Parathyroid adenoma (tissue), 2 donors: ENCODE measurements at regions not wholly inside any gene's neighbourhood (a gene's known extent, or its start where the extent isn't known, plus 50 kb on each side); places are given as distances from the start of the nearest gene placed in this dataset.

ENCODE experiments used
- H2AFZ ChIP-seq: fragments of 300-600 bp; sonication (generic); one replicate; pipeline ENCODE4 v1.7.0; 2017; ENCODE audit warnings: antibody characterized with exemption, mild to moderate bottlenecking
- H3K27ac ChIP-seq: fragments of 300-600 bp; sonication (generic); one replicate; pipeline ENCODE4 v1.7.0; 2017
- H3K27me3 ChIP-seq: fragments of 300-600 bp; sonication (generic); one replicate; pipeline ENCODE4 v1.7.0; 2017; ENCODE audit warnings: low read length; ENCODE audit not compliant: control insufficient read depth, insufficient read depth
- H3K36me3 ChIP-seq: fragments of 300-600 bp; sonication (generic); one replicate; pipeline ENCODE4 v1.7.0; 2017; ENCODE audit warnings: low read length; ENCODE audit not compliant: control insufficient read depth, insufficient read depth
- H3K4me1 ChIP-seq: fragments of 300-600 bp; sonication (generic); one replicate; pipeline ENCODE4 v1.7.0; 2017; ENCODE audit warnings: control low read depth
- H3K4me2 ChIP-seq: fragments of 300-600 bp; sonication (generic); one replicate; pipeline ENCODE4 v1.7.0; 2017; ENCODE audit warnings: low read length
- H3K4me3 ChIP-seq: fragments of 300-600 bp; sonication (generic); one replicate; pipeline ENCODE4 v1.7.0; 2017; ENCODE audit warnings: low read depth, low read length
- H3K79me2 ChIP-seq: fragments of 300-600 bp; sonication (generic); one replicate; pipeline ENCODE4 v1.7.0; 2017; ENCODE audit warnings: control low read depth
- H3K9ac ChIP-seq: fragments of 300-600 bp; sonication (generic); one replicate; pipeline ENCODE4 v1.7.0; 2017; ENCODE audit warnings: mild to moderate bottlenecking
- H3K9me3 ChIP-seq: fragments of 300-600 bp; sonication (generic); one replicate; pipeline ENCODE4 v1.7.0; 2017; ENCODE audit warnings: low read length; ENCODE audit not compliant: control insufficient read depth
- TF ChIP-seq, protein P1 (sequence below): fragments of 300-600 bp; sonication (generic); IDR thresholded peaks from one replicate; pipeline ENCODE4 v1.7.0; 2017; ENCODE audit warnings: antibody characterized with exemption, mild to moderate bottlenecking
- donor health status: primary hyperparathyroidism.

GRCh38 chr11:95451261-95451660 lies 220.3 kb upstream of the SESN3 start:
- no peak overlapping the region for H2AFZ ChIP-seq
- no peaks in the 10 kb centered on the region for H3K79me2 ChIP-seq
- H3K36me3 ChIP-seq: no peaks in the 10 kb centered on the region
- no peaks in the 10 kb centered on the region for H3K27me3 ChIP-seq
- H3K4me1 ChIP-seq: peaks cover 3% of the 10 kb centered on the region
- H3K9me3 ChIP-seq: no peaks in the 10 kb centered on the region
- no peak overlapping the region for H3K4me3 ChIP-seq
- no peak overlapping the region for H3K27ac ChIP-seq
- H3K4me2 ChIP-seq: no peak overlapping the region
- TF ChIP-seq, protein P1, sequence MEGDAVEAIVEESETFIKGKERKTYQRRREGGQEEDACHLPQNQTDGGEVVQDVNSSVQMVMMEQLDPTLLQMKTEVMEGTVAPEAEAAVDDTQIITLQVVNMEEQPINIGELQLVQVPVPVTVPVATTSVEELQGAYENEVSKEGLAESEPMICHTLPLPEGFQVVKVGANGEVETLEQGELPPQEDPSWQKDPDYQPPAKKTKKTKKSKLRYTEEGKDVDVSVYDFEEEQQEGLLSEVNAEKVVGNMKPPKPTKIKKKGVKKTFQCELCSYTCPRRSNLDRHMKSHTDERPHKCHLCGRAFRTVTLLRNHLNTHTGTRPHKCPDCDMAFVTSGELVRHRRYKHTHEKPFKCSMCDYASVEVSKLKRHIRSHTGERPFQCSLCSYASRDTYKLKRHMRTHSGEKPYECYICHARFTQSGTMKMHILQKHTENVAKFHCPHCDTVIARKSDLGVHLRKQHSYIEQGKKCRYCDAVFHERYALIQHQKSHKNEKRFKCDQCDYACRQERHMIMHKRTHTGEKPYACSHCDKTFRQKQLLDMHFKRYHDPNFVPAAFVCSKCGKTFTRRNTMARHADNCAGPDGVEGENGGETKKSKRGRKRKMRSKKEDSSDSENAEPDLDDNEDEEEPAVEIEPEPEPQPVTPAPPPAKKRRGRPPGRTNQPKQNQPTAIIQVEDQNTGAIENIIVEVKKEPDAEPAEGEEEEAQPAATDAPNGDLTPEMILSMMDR: no peak
- H3K9ac ChIP-seq: no peak overlapping the region

GRCh38 chr11:95450547-95451123 lies 219.6 kb upstream of the SESN3 start:
- no peak overlapping the region for H3K4me3 ChIP-seq
- H3K4me1 ChIP-seq: peaks cover 3% of the 10 kb centered on the region
- no peaks in the 10 kb centered on the region for H3K9me3 ChIP-seq
- no peaks in the 10 kb centered on the region for H3K36me3 ChIP-seq
- no peak overlapping the region for H2AFZ ChIP-seq
- no peak overlapping the region for H3K27ac ChIP-seq
- H3K27me3 ChIP-seq: no peaks in the 10 kb centered on the region
- no peak overlapping the region for H3K9ac ChIP-seq
- H3K79me2 ChIP-seq: no peaks in the 10 kb centered on the region
- TF ChIP-seq, protein P1: no peak
- no peak overlapping the region for H3K4me2 ChIP-seq

DNA sequence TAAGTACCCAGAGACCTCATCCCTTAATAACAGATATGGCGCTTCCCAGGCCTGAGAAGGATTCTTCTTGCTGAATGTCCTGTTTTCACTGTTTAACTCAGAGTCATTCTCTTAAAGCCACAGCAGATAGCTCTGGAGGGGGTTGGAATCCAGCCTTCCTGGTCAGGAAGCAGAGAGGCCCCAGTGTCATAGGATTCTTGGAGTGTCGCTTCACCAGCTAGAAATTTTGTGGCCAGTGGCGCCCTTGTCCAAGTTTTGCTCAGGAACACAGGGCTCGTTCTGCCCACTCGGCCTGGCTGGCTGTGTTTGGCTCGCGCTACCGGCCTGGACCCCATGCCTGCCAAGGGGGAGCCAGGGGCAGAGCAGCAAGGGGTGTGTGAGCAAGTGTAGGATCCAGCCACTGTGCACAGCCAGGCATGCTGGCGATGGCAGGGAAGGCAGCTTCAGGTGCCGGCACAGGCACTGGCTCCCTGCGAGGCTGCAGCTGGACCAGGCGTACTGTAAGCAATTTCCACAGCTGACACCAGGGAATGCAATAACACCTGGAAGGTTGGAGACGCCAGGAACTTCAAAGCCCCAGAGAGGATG lies 214.8 kb upstream of the SESN3 start:
- Histone ChIP-seq H3K4me2 (no peak overlapping the region), H3K9ac (no peak overlapping the region), H3K27me3 (no peaks in the 10 kb centered on the region), H3K4me1 (no peaks in the 10 kb centered on the region), H3K36me3 (no peaks in the 10 kb centered on the region), H3K9me3 (no peaks in the 10 kb centered on the region), H3K4me3 (no peak overlapping the region), H3K79me2 (no peaks in the 10 kb centered on the region), H2AFZ (no peak overlapping the region), H3K27ac (no peak overlapping the region)
- TF ChIP-seq, protein P1: no peak

DNA sequence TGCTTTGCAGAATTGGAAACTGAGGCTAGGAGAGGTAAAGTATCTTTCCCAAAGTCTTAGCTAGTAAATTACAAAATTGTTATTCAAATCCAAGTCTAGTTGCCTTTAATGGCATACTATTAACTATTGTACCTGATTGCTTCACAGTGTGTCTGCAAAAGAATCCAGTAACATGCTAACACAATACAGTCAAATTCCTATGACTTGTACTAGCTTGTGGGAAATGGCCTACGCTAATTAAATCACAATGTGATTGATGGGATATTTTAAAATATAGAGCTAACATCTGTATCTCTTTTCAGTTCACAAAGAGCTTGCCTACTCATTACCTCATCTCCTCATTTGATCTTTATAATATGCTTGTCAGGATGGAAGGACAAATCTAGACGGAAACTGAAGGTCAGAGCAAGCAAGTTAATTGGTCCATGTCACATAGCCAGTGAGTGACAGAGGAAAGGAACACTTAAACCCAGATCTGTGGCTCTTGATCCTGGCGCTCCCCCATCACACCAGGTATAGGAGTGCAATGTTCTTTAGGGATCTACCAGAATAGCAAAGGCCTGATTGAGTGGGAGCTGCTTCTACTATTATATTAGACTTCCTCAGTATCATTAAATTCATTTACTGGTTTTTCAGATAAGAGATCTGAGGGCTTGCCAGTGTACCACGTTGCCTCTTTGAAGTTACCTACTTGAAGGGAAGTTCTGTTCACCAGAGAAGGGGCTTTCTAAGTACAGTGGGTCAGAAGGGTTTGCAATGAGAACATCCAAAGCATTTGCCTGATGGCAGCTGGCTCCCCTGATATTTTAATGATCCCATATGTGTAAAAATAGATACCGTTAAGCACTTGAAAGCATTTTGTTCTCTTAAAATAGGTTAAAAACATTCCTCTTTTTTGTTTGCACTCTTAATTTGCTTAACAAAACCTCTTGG lies 213.6 kb upstream of the SESN3 start:
- H3K36me3 ChIP-seq: no peaks in the 10 kb centered on the region
- H3K4me3 ChIP-seq: no peak overlapping the region
- H3K27ac ChIP-seq: no peak overlapping the region
- no peak overlapping the region for H2AFZ ChIP-seq
- no peak overlapping the region for H3K4me2 ChIP-seq
- H3K9ac ChIP-seq: no peak overlapping the region
- no peaks in the 10 kb centered on the region for H3K27me3 ChIP-seq
- no peaks in the 10 kb centered on the region for H3K4me1 ChIP-seq
- TF ChIP-seq, protein P1: no peak
- H3K9me3 ChIP-seq: no peaks in the 10 kb centered on the region
- no peaks in the 10 kb centered on the region for H3K79me2 ChIP-seq
